ENCODE measurements at regions not wholly inside any gene's neighbourhood (a gene's known extent, or its start where the extent isn't known, plus 50 kb on each side); places are given as distances from the start of the nearest gene placed in this dataset.

- DNase-seq, result no peak
- H3K36me3 ChIP-seq, result no peaks in the 10 kb centered on the region
- 82 to 88% (median 86%) methylated on average over 3 of the region's 3 CpGs for WGBS, 5 donors
- H3K9me3 ChIP-seq, result no peaks in the 10 kb centered on the region
- H3K4me1 ChIP-seq, result no peaks in the 10 kb centered on the region
- H3K27ac ChIP-seq, result no peak overlapping the region
- H3K27me3 ChIP-seq (replicated peaks in 1 of 7), result no peaks in the 10 kb centered on the region
- H3K4me3 ChIP-seq, result no peak overlapping the region
- intact Hi-C loops (cut with DNase I; ENCODE audit: low total_unique reads), result no loop called here
- TF ChIP-seq CTCF (IDR thresholded peaks at IDR 0.05 in 8 of 11, conservative IDR thresholded peaks at IDR 0.05 in 3 of 11) (no peak), POLR2A (IDR thresholded peaks at IDR 0.05) (no peak), POLR2AphosphoS5 (IDR thresholded peaks at IDR 0.05) (no peak)
Observed at GRCh38 chr12:125657681-125658080, 592.4 kb downstream of the AACS start.

- DNase-seq, result no peak
- H3K9me3 ChIP-seq, result peaks cover 0 to 4% (median 0%) of the 10 kb centered on the region in 8 donors
- no peak overlapping the region for H3K27ac ChIP-seq
- H3K4me1 ChIP-seq, result no peaks in the 10 kb centered on the region
- no peaks in the 10 kb centered on the region for H3K27me3 ChIP-seq (replicated peaks in 1 of 7)
- TF ChIP-seq POLR2AphosphoS5 (IDR thresholded peaks at IDR 0.05) (no peak), CTCF (IDR thresholded peaks at IDR 0.05 in 8 of 11, conservative IDR thresholded peaks at IDR 0.05 in 3 of 11) (no peak), POLR2A (IDR thresholded peaks at IDR 0.05) (no peak)
- H3K36me3 ChIP-seq, result no peaks in the 10 kb centered on the region
- WGBS, 5 donors, result 56 to 70% (median 60%) methylated on average over 11 of the region's 11 CpGs
- no peak overlapping the region for H3K4me3 ChIP-seq
- intact Hi-C loops (cut with DNase I; ENCODE audit: low total_unique reads), result no loop called here
Observed at GRCh38 chr12:125674554-125675338, 609.5 kb downstream of the AACS start.

- H3K4me1 ChIP-seq, result no peaks in the 10 kb centered on the region
- H3K4me3 ChIP-seq, result no peak overlapping the region
- TF ChIP-seq CTCF (IDR thresholded peaks at IDR 0.05 in 8 of 11, conservative IDR thresholded peaks at IDR 0.05 in 3 of 11), result no peak
- TF ChIP-seq POLR2A (IDR thresholded peaks at IDR 0.05), result no peak
- TF ChIP-seq POLR2AphosphoS5 (IDR thresholded peaks at IDR 0.05), result no peak
- intact Hi-C loops (cut with DNase I; ENCODE audit: low total_unique reads), result no loop called here
- H3K27ac ChIP-seq, result no peak overlapping the region
- no peaks in the 10 kb centered on the region for H3K36me3 ChIP-seq
- H3K9me3 ChIP-seq, result peaks cover 0 to 4% (median 0%) of the 10 kb centered on the region in 8 donors
- H3K27me3 ChIP-seq (replicated peaks in 1 of 7), result no peaks in the 10 kb centered on the region
- no peak for DNase-seq
- WGBS, 5 donors, result 4 to 50% (median 17%) methylated on average over 1 of the region's 1 CpG
Observed at GRCh38 chr12:125676366-125676765, 611.1 kb downstream of the AACS start.

- Histone ChIP-seq H3K27me3 (replicated peaks in 1 of 7) (no peaks in the 10 kb centered on the region), H3K36me3 (no peaks in the 10 kb centered on the region), H3K9me3 (peaks cover 0 to 4% (median 0%) of the 10 kb centered on the region in 8 donors), H3K4me3 (no peak overlapping the region), H3K4me1 (no peaks in the 10 kb centered on the region), H3K27ac (no peak overlapping the region)
- 81 to 90% (median 83%) methylated on average over 4 of the region's 4 CpGs for WGBS, 5 donors
- intact Hi-C loops (cut with DNase I; ENCODE audit: low total_unique reads), result no loop called here
- TF ChIP-seq POLR2A (IDR thresholded peaks at IDR 0.05), result no peak
- DNase-seq, result no peak
Observed at GRCh38 chr12:125677829-125678228, 612.6 kb downstream of the AACS start.
